GM13976 (cell line): ENCODE measurements at regions not wholly inside any gene's neighbourhood (a gene's known extent, or its start where the extent isn't known, plus 50 kb on each side); places are given as distances from the start of the nearest gene placed in this dataset.

Experiments
- DNase-seq: peaks from one replicate; pipeline ENCODE4 v3.0.0; 2012; ENCODE audit warnings: low spot score
- in situ Hi-C: fragments of 300-500 bp; cut with MboI; formaldehyde crosslinking; loops from one replicate; pipeline ENCODE4 v1.12.0; 2022; ENCODE audit warnings: low sequenced_read_pairs, mixed read lengths, inconsistent platforms; ENCODE audit not compliant: unreplicated experiment
- TF ChIP-seq, protein P1 (sequence below): IDR thresholded peaks from 2 replicates; pipeline ENCODE4 v1.5.1; 2012; ENCODE audit warnings: borderline replicate concordance, mild to moderate bottlenecking; ENCODE audit not compliant: insufficient read depth; ENCODE audit errors: extremely low read depth, missing control alignments, control extremely low read depth

DNA sequence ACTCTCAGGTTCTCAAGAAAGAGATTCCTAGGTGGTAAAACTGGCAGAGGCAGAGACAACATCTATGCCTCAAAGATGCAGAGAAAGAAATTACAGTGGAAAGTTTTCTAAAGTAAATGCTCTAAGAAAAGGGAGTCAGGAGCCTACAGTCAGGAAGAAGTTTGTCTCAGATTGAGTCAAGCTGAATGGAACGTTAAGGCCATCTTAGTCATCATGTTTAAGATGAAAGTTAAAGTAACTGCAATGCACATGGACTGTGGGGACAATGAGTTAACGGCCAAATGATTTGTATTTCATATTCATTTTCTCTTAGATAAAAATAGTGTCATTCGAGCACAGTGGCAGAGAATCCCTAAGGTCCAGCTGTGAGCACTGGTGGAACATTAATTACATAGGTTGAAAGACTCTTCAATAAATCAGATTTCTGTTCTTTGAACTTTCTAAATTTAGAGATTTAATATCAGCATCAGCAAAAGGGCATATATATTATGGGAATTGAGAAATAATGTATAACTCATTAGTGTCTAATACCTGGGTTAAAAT, 384.6 kb downstream of the DTHD1 start:
- in situ Hi-C loops, result no loop called here
- DNase-seq, result no peak
- TF ChIP-seq, protein P1, sequence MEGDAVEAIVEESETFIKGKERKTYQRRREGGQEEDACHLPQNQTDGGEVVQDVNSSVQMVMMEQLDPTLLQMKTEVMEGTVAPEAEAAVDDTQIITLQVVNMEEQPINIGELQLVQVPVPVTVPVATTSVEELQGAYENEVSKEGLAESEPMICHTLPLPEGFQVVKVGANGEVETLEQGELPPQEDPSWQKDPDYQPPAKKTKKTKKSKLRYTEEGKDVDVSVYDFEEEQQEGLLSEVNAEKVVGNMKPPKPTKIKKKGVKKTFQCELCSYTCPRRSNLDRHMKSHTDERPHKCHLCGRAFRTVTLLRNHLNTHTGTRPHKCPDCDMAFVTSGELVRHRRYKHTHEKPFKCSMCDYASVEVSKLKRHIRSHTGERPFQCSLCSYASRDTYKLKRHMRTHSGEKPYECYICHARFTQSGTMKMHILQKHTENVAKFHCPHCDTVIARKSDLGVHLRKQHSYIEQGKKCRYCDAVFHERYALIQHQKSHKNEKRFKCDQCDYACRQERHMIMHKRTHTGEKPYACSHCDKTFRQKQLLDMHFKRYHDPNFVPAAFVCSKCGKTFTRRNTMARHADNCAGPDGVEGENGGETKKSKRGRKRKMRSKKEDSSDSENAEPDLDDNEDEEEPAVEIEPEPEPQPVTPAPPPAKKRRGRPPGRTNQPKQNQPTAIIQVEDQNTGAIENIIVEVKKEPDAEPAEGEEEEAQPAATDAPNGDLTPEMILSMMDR, result no peak

DNA sequence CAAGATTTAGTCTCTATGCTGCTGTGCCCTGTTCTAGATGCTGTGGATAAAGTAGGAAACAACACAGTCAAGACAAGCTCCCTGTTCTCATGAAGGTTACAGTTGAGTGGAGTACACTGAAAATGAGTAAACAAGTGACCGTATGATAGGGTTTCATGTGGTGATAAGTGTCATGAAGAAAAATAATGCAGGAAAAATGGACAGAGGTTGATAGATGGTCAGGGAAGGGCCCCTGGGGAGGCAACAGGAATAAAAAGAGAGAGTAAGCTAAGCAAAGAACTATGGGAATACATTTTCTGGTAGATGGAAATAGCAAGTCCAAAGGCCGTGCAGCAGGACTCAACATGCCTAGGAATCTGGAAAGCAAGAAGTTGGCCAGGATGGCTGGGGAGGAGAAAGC, 394.0 kb downstream of the DTHD1 start:
- DNase-seq, result no peak
- TF ChIP-seq, protein P1, result no peak
- in situ Hi-C loops, result no loop called here

DNA sequence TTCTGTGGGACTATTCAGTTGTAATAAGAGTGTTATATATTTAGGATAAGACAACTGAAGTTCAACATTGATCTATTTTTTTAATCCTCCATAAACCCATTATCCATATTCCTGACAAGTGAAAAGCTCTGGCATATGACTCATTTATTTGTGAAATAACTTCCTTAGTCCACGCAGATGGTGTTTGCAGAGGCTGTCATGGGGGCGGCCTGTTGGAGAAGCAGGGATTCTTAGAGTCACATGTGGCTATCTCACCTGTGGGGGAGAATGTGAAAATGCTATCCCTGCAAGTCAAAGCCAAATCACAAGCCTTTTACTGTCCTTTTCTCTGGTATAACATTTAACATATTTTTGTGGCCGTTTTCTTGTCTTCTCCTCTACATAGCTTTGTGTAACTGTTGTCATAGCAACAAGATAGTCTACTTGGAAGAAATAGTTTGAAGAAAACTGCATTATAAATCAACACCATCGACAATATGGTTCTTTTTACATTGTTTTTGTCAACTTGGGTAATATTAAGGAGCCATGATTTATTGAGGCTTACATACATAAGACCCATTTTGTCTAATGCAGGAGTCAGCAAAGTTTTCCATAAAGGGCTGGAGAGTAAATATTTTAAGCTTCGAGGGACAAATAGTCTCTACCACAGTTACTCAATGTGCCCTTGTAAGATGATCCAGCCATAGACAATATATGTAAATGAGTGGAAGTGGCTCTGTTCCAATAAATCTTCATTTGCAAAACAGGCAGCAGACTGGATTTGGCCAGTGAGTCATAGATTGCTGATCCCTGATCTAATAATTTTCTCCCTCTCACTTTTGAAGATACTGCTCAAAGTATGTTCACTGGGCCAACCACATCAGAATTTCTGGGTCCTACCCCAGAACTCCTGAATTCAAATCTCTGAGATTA, 395.0 kb downstream of the DTHD1 start:
- TF ChIP-seq, protein P1, result no peak
- DNase-seq, result no peak
- in situ Hi-C loops, result no loop called here

DNA sequence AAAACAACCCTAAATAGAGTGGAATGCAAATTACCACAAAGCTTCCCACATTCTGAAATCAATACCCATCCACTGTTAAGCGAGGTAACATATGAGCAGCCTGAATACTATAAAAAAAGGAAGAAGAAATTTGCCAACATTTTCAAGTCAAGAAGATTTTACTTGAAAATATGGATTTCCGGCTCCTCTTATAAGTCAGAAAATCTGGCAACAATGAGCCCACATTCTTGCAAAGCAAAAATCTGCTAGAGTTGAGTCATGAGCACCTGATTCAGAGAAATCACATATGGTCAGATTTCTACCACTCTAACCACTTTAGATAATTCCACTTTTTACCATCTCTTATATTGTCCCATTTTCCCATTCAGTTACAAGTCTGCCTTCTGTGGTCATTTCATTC, 395.7 kb downstream of the DTHD1 start:
- TF ChIP-seq, protein P1, result no peak
- DNase-seq, result no peak
- in situ Hi-C loops, result no loop called here

DNA sequence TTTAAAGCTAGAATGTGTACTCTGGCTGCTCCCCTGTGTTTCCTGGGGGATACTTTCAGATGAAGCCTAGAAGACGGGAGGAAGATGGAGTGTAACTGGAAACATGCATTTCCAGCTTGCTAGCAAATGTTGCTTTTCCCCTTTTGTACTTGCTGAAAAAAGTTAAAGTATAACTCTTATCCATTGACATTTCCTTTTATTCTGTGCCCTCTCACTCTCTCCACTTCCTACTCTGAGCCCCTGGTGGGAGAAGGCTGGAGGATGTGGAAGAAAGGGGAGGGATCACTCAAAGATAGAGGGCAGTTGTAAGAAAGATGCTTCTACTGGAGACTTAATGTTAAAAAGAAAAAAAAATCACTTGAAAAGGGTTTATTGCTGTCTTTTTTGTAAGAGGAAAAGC, 396.5 kb downstream of the DTHD1 start:
- no peak for DNase-seq
- TF ChIP-seq, protein P1, result no peak
- in situ Hi-C loops, result no loop called here

DNA sequence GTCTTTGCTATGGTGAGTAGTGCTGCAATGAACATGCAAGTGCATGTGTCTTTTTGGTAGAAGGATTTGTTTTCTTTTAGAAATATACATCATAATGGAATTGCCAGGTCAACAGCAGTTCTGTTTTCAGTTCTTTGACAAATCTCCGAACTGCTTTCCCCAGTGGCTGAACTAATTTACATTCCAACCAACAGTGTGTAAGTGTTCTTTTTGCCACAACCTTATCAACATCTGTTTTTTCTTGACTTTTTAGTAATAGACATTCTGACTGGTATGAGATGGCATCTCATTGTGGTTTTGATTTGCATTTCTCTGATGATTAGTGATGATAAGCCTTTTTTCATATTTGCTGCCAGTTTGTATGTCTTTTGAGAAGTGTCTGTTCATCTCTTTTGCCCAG, 406.3 kb downstream of the DTHD1 start:
- TF ChIP-seq, protein P1, result no peak
- in situ Hi-C loops, result no loop called here
- DNase-seq, result no peak

DNA sequence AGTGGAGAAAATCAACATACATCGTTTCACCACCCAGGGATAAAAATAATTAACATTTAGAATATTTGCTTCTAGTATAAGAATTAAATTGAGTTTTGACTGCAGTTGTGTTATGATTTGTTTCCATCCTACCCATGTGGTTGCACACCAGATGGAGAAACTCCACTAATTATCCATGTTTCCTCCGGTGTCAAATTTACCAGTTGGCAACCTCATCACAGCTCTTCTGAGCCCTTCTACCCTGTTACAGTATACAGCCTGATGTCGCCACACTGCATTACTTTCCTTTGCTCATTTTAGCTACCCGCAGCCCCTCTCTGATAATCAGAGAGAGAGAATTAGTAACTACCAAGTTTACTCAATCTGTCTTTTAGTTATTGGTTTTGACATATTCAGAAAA, 411.2 kb downstream of the DTHD1 start:
- no peak for DNase-seq
- in situ Hi-C loops, result no loop called here
- TF ChIP-seq, protein P1, result no peak
